A673 (cell line): ENCODE measurements at regions not wholly inside any gene's neighbourhood (a gene's known extent, or its start where the extent isn't known, plus 50 kb on each side); places are given as distances from the start of the nearest gene placed in this dataset.
"Not testable (repeated sequence)": the region's sequence is repeated elsewhere in the genome, so short reads cannot be mapped to it uniquely, and the experiment has no call there.

ENCODE experiments used
- BruUV-seq: library from RNA; stranded (reverse); fragments of 400-500 nt; replicated peaks from 2 replicates; lab custom pipeline; 2021; lab: Mats Ljungman, UMichigan
- CTCF ChIA-PET: fragments of 300-600 bp; sonication (Branson Sonifier 250); formaldehyde crosslinking; loops from one replicate; lab custom pipeline; 2022; ENCODE audit warnings: antibody characterized with exemption; lab: Charles Lee
- POLR2A ChIA-PET: fragments of 300-600 bp; sonication (Branson Sonifier 250); formaldehyde crosslinking; loops from one replicate; lab custom pipeline; 2022; ENCODE audit warnings: antibody characterized with exemption; ENCODE audit not compliant: low non-redundant PET; lab: Charles Lee
- DNase-seq: peaks from one replicate; pipeline ENCODE4 v3.0.0-alpha.2; 2015; ENCODE audit warnings: low spot score
- H3K27ac ChIP-seq: fragments of 200-600 bp; sonication (generic); 2 replicates; pipeline ENCODE4 v1.5.1; 2016; ENCODE audit warnings: mixed run types, low read depth, mild to moderate bottlenecking, mixed read lengths, antibody characterized with exemption, low read length; ENCODE audit not compliant: poor library complexity, severe bottlenecking
- H3K27me3 ChIP-seq: fragments of 200-600 bp; sonication (generic); replicated peaks from 2 replicates; pipeline ENCODE4 v1.6.1; 2017; ENCODE audit warnings: mixed run types, low read depth, mild to moderate bottlenecking, mixed read lengths, antibody characterized with exemption, low read length; ENCODE audit not compliant: insufficient read depth, poor library complexity
- H3K36me3 ChIP-seq: fragments of 200-600 bp; sonication (generic); 2 replicates; pipeline ENCODE4 v1.6.1; 2016; ENCODE audit warnings: mixed run types, mild to moderate bottlenecking, mixed read lengths, antibody characterized with exemption, low read length; ENCODE audit not compliant: insufficient read depth, poor library complexity, severe bottlenecking
- H3K4me1 ChIP-seq: fragments of 200-600 bp; sonication (generic); 2 replicates; pipeline ENCODE4 v1.6.1; 2017; ENCODE audit warnings: mixed run types, mild to moderate bottlenecking, mixed read lengths, antibody characterized with exemption, low read length; ENCODE audit not compliant: insufficient read depth, poor library complexity, severe bottlenecking
- H3K4me3 ChIP-seq: fragments of 200-600 bp; sonication (generic); 2 replicates; pipeline ENCODE4 v1.5.1; 2016; ENCODE audit warnings: low read depth, mixed run types, mild to moderate bottlenecking, mixed read lengths, low read length; ENCODE audit not compliant: poor library complexity, severe bottlenecking
- H3K9me3 ChIP-seq: fragments of 200-600 bp; sonication (generic); 2 replicates; pipeline ENCODE4 v1.6.1; 2016; ENCODE audit warnings: mixed run types, low read depth, mild to moderate bottlenecking, mixed read lengths, antibody characterized with exemption, low read length; ENCODE audit not compliant: poor library complexity, severe bottlenecking
- EZH2 ChIP-seq: fragments of 200-600 bp; sonication (generic); IDR thresholded peaks from 2 replicates; pipeline ENCODE4 v1.6.1; 2017; ENCODE audit warnings: borderline replicate concordance, low read depth, mild to moderate bottlenecking, mixed read lengths, antibody characterized with exemption, low read length; ENCODE audit not compliant: poor library complexity, severe bottlenecking
- intact Hi-C: fragments of 100-400 bp; cut with micrococcal nuclease; formaldehyde crosslinking; loops from one replicate; pipeline ENCODE4 v1.10.0; 2022; ENCODE audit not compliant: unreplicated experiment
- TF ChIP-seq, protein P1 (sequence below): fragments of 300-800, 200-600 bp; sonication (generic); conservative IDR thresholded peaks from 2 replicates; pipeline ENCODE4 v1.5.1; 2017; ENCODE audit warnings: low read depth, mild to moderate bottlenecking, antibody characterized with exemption, low read length, moderate library complexity, mixed read lengths

DNA sequence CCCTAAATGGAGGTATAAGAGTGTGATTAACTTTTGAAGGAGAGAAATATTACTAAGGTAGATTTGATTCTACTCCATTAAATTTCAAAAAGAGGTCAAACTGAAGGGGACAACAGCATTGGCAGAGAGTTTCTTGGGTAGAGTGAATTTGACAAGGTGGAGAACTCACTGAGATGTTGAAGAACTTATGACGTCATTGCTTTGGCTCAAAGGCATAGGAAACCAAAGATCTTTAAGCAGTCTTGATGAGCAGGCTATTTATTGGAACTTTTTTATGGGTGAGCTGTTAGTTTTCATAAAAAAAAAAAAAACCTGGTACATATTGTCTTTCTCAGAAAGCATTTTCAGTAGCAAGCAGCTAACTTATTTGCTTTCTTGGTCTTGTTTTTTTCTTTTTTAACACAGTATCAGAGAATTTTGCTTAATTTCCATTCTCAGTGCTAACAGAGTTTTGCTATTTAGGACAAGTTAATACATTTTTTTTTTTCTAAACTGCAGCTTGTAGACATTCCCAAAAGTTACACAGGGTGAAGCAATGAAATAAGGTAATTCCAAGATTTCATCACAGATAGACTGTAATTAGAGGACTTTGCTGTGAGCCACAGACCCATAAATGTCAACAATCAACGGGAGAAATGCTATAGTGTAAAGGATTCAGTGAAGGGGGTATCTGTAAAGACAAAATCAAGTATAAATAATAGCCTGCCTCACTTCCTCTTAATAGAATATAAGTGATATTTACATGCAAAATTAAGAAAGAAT, 412.2 kb upstream of the KLHL1 start:
- Histone ChIP-seq H3K27ac (no peak overlapping the region), H3K4me3 (no peak overlapping the region), H3K9me3 (no peaks in the 10 kb centered on the region), H3K4me1 (no peaks in the 10 kb centered on the region), H3K36me3 (no peaks in the 10 kb centered on the region), H3K27me3 (peaks cover 6% of the 10 kb centered on the region)
- POLR2A ChIA-PET, result no interaction called here
- CTCF ChIA-PET, result no interaction called here
- no TSS peak for BruUV-seq
- TF ChIP-seq, protein P1, sequence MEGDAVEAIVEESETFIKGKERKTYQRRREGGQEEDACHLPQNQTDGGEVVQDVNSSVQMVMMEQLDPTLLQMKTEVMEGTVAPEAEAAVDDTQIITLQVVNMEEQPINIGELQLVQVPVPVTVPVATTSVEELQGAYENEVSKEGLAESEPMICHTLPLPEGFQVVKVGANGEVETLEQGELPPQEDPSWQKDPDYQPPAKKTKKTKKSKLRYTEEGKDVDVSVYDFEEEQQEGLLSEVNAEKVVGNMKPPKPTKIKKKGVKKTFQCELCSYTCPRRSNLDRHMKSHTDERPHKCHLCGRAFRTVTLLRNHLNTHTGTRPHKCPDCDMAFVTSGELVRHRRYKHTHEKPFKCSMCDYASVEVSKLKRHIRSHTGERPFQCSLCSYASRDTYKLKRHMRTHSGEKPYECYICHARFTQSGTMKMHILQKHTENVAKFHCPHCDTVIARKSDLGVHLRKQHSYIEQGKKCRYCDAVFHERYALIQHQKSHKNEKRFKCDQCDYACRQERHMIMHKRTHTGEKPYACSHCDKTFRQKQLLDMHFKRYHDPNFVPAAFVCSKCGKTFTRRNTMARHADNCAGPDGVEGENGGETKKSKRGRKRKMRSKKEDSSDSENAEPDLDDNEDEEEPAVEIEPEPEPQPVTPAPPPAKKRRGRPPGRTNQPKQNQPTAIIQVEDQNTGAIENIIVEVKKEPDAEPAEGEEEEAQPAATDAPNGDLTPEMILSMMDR, result no peak
- no peak for TF ChIP-seq EZH2
- no peak for DNase-seq
- intact Hi-C loops, result no loop called here

DNA sequence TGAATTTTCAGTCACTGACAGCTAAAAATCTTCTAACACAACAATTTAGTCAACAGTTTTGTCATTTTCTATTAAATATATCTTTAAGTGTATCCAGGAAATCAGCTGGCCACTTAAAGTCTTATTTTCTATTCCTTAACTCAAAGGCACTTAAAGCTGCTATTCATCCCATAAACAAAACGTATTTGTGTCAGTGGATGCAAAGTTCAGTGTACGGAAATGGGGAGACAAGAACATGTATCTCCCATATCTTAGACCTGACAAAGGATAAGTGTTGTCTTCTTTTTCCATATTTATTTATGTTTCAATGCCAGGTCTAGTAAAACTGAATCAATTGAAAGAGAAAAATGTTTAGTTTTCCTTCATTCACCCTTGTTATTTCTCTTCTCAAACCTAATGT, 409.8 kb upstream of the KLHL1 start:
- intact Hi-C loops, result no loop called here
- no peak overlapping the region for H3K4me3 ChIP-seq
- H3K36me3 ChIP-seq, result no peaks in the 10 kb centered on the region
- ChIA-PET CTCF (no interaction called here), POLR2A (no interaction called here)
- TF ChIP-seq, protein P1, result no peak
- TF ChIP-seq EZH2, result no peak
- H3K27ac ChIP-seq, result no peak overlapping the region
- H3K9me3 ChIP-seq, result no peaks in the 10 kb centered on the region
- no TSS peak for BruUV-seq
- no peaks in the 10 kb centered on the region for H3K4me1 ChIP-seq
- DNase-seq, result no peak
- H3K27me3 ChIP-seq, result peaks cover 6% of the 10 kb centered on the region

DNA sequence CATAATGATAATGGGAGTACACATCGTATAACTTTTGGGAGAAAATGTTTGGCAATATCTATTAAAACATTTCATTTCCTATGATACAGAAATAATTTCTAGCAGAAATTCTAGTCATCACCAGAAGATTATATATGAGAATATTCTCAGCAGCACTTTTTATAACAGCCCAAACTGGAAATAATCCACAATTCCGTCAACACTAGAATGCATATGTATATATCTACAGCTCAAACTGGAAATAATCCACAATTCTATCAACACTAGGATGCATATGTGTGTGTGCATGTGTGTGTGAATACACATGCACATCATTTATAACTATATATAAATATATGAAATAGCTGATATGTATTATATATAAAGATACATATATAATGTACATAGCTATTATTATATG, 408.0 kb upstream of the KLHL1 start:
- ChIA-PET CTCF (no interaction called here), POLR2A (no interaction called here)
- no peak for TF ChIP-seq EZH2
- TF ChIP-seq, protein P1, result no peak
- Histone ChIP-seq H3K9me3 (no peaks in the 10 kb centered on the region), H3K4me3 (no peak overlapping the region), H3K36me3 (no peaks in the 10 kb centered on the region), H3K27me3 (peaks cover 6% of the 10 kb centered on the region), H3K4me1 (no peaks in the 10 kb centered on the region), H3K27ac (no peak overlapping the region)
- DNase-seq, result no peak
- intact Hi-C loops, result no loop called here
- BruUV-seq, result no TSS peak

DNA sequence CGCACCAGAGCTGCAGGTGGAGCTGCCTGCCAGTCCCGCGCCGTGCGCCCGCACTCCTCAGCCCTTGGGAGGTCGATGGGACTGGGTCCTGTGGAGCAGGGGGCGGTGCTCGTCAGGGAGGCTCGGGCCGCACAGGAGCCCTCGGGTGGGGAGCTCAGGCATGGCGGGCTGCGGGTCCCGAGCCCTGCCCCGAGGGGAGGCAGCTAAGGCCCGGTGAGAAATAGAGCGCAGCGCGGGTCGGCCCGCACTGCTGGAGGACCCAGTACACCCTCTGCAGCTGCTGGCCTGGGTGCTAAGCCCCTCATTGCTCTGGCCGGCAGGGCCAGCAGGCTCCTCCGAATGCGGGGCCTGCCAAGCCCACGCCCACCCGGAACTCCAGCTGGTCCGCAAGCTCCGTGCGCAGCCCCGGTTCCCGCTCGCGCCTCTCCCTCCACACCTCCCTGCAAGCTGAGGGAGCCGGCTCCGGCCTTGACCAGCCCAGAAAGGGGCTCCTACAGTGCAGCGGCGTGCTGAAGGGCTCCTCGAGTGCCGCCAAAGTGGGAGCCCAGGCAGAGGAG, 403.7 kb upstream of the KLHL1 start:
- DNase-seq, H3K27ac ChIP-seq, CTCF ChIA-PET, intact Hi-C loops, H3K27me3 ChIP-seq, H3K36me3 ChIP-seq, H3K4me1 ChIP-seq, H3K4me3 ChIP-seq, BruUV-seq, H3K9me3 ChIP-seq, POLR2A ChIA-PET: not testable (repeated sequence)
